HG03457 (cell line): ENCODE measurements at regions not wholly inside any gene's neighbourhood (a gene's known extent, or its start where the extent isn't known, plus 50 kb on each side); places are given as distances from the start of the nearest gene placed in this dataset.
"Not testable (repeated sequence)": the region's sequence is repeated elsewhere in the genome, so short reads cannot be mapped to it uniquely, and the experiment has no call there.

Experiments
- ATAC-seq: cut with Tn5 transposase; IDR thresholded peaks from one replicate; pipeline ENCODE4 v1.9.1; 2021; ENCODE audit warnings: moderate number of reproducible peaks; ENCODE audit not compliant: unreplicated experiment

- ATAC-seq: peak; percentile 56
Measured at GRCh38 chr5:152527358-152528052, 122.4 kb upstream of the NMUR2 start.

GRCh38 chr5:152529440-152529839 is 124.4 kb upstream of the NMUR2 start:
- no peak for ATAC-seq

DNA sequence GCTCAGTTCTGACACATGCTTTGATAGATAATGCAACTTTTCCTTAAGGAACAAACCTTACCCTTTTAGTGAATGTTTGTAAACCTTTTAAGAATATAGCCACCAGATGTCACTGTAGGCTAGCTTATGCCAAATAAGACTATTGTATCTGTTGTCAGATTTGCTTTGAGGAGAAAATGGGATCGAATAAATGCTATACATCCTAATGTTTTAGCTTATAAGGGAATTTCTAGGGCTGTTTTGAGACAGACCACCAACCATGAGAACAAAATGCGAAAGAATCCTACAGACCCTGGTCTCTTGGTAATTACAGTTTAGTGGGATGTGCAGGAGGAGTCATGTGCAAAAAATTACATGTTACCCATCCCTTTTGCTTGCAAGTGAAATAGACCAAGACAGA is 127.6 kb upstream of the NMUR2 start:
- no peak for ATAC-seq

DNA sequence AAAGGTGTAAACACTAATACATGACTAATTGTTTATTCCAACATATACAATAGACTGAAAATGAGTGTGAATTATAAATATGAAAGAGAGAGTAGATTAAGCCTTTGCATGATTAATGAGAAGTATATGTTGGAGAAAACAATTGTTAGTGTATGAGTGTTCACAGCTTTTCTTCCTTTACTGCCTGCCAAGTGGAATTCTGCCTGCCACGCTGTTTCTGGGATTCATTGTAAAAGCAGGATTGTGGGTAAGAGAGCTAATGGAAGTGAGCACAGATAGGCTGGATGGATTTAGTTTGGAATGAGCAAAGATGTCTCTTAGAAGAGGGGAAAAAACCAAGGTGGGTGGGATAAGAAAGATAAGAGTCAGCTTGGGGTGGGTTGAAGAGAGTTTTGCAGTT is 129.6 kb upstream of the NMUR2 start:
- ATAC-seq: no peak

DNA sequence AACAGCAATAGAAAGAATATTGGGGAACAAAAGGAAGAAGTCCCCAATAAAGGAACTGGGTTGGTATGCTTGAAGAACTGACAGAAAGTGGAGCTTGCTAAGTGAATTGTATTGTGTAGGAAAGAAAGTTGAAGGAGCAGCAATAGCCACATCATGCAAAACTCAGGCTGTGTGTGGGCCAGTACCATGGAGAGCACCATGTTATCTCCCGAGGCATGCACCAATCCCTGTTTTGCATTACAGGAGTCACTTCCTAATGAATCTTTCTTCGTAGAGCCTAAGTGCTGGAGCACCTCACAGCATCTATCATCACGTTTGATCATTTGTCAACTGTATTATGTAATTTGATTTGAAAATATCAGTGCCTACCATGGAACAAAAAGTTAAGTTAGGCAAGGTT is 137.7 kb upstream of the NMUR2 start:
- ATAC-seq: no peak

DNA sequence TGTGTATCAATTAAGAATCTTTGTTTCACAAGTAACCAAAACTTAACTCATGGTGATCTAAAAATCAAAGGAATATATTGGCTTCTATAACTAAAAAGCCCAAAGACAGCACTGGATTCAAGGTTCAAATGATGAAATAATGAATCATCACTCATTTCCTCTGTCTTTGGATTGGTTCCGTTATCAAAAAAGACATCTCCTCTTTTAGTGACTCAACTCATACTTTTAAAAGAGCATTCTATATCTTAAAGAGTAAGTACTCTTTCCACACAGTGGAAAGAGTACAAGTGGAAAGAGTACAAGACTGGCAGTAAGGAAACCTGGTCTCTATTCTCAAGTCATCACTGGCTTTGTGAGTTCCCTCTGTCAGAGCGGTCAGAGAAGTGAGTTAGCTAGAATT is 141.4 kb upstream of the NMUR2 start:
- no peak for ATAC-seq

- ATAC-seq: no peak
Measured at GRCh38 chr5:152547202-152547601, 142.1 kb upstream of the NMUR2 start.

- ATAC-seq: no peak
Measured at GRCh38 chr5:152549709-152550108, 144.6 kb upstream of the NMUR2 start.

- no peak for ATAC-seq
Measured at GRCh38 chr5:152551061-152551460, 146.0 kb upstream of the NMUR2 start.

DNA sequence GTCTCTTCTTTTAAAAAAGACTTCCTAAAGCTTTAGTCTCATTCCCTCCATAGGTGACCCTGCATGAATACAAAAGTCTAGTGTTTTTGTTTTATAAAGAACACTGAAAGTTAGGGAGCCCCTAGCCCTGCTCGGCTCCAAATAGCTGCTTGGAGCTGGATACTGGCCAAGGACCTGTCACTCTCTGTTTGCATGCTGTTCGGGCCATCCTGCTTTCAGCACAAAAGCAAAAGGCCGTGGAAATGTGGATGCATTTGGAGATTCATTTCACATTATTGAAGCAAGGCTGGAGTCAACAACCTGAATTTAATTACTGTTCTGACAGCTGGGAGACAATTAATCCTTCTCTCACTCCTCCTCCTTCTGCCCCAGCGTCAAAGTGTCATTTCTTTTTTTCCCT is 151.7 kb upstream of the NMUR2 start:
- no peak for ATAC-seq

GRCh38 chr5:152560512-152561137 is 155.5 kb upstream of the NMUR2 start:
- peak; percentile 77 for ATAC-seq

DNA sequence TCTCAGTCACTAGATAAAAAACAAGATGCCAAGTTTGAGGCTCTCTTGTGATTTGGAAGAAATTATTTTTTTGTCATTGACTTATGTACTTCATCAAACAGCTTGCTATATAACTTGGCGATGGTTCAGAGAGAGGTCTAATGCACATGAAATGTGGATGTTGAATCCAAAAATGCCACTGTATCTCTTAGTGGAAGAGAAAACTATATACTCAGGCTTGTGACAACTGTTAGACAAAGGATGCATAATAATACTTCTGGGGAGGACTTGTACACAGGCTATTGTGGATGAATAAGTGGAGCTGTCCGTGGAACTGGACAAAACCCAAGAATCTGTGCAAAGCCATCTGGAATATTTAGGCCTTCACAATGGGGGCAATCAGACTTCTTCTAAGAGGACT is 162.9 kb upstream of the NMUR2 start:
- ATAC-seq: no peak

- ATAC-seq: no peak
Measured at GRCh38 chr5:152572812-152573211, 167.7 kb upstream of the NMUR2 start.

GRCh38 chr5:152584103-152584502 is 179.0 kb upstream of the NMUR2 start:
- no peak for ATAC-seq

DNA sequence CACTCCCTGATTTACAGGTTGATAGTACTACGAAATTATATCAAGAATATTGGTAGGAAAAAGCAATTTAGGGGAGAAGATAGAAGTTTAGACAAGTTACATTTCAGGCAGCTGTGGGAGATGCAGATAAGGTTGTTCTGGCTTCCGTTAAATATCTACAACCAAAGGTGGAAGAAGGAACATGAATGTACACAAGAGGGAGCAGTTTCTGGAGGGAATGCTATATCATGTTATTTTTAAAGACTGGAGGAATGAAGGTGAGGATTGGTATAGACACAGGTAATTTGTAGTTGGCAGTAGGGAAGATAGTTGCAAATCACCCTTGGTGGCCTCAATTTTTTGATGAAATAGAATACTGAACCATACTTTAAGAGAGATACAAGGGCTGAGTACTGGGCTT is 187.3 kb upstream of the NMUR2 start:
- ATAC-seq: no peak

- no peak for ATAC-seq
Measured at GRCh38 chr5:152593388-152593787, 188.3 kb upstream of the NMUR2 start.

DNA sequence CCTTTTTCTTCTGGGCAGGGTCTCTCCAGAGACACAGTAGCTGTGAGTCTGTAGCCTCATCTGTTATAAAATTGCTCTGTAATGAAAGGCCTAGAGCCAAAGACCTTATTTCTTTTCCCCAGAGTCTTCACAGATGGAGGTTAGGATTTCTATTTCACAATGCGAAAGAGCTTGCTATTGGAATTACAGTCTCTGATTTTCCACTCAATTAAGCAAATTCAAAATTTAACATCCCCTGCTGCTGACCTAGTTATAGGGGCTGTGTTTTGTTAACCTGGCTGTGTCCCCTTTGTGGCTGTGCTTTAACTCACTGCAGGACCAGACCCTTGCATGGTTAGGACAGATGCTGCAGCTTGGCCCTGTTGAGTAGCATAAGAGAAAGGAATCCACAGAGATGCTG is 190.3 kb upstream of the NMUR2 start:
- no peak for ATAC-seq

GRCh38 chr5:152599096-152599495 is 194.0 kb upstream of the NMUR2 start:
- ATAC-seq: no peak

DNA sequence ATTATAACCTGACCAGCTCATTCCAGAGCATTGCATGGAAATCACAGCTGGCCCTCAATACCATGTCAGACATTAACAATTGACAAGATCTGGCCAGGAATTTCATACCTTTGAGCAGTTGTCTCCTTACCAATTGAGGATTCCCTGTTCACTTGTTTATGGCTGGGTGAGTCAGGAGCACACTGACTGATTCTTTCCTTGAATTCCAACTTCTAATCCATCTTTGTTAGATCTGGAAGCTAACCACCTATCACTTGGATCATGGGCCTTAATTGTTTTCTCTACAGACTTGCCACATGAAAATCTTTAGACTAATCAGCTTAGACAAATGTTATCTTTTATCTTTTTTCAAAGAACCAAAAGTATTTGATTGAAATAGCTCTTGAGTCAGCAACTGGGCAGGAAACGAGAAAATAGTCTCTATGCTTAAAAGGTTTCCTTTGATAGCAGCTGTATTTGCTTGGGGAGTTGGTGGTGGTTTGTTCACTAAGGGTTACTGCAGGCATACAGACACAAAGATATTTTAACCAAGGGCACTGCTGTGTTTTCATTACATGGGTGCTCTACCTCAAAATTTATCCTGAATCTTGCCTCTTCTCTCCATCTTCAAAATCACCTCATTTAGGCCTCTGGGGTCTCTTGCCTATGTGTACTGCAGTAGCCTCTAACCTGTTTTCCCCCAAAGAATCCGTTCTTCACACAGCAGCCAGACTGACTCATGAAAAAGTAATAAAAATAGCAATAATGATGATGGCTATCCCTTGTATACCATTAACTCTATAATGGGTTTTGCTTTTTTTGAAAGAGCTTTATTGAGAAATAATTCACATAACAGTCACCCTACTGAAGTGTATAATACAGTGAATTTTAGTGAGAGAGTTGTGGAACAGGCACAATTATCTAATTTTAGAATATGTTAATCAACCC is 197.0 kb upstream of the NMUR2 start:
- no peak for ATAC-seq

DNA sequence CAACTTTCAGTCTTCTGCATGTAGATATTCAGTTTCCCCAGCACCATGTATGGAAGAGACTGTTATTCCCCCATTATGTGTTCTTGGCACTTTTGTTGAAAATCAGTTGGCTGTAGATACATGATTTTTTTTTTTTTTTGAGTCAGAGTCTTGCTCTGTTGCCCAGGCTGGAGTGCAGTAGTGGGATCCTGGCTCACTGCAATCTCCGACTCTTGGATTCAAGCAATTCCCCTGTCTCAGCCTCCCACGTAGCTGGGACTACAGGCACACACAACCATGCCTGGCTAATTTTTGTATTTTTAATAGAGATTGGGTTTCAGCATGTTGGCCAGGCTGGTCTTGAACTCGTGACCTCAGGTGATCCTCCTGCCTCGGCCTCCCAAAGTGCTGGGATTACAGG is 201.0 kb upstream of the NMUR2 start:
- ATAC-seq: not testable (repeated sequence)

GRCh38 chr5:152606776-152607364 is 201.8 kb upstream of the NMUR2 start:
- ATAC-seq: no peak
